ENCODE measurements at regions not wholly inside any gene's neighbourhood (a gene's known extent, or its start where the extent isn't known, plus 50 kb on each side); places are given as distances from the start of the nearest gene placed in this dataset.

GRCh38 chr7:119395024-119395423, 878.0 kb upstream of the KCND2 start:
- no peak overlapping the region for H3K4me3 ChIP-seq (ENCODE audit: low read length)
- DNase-seq (ENCODE audit: low read depth), result no peak
- TF ChIP-seq, protein P1, sequence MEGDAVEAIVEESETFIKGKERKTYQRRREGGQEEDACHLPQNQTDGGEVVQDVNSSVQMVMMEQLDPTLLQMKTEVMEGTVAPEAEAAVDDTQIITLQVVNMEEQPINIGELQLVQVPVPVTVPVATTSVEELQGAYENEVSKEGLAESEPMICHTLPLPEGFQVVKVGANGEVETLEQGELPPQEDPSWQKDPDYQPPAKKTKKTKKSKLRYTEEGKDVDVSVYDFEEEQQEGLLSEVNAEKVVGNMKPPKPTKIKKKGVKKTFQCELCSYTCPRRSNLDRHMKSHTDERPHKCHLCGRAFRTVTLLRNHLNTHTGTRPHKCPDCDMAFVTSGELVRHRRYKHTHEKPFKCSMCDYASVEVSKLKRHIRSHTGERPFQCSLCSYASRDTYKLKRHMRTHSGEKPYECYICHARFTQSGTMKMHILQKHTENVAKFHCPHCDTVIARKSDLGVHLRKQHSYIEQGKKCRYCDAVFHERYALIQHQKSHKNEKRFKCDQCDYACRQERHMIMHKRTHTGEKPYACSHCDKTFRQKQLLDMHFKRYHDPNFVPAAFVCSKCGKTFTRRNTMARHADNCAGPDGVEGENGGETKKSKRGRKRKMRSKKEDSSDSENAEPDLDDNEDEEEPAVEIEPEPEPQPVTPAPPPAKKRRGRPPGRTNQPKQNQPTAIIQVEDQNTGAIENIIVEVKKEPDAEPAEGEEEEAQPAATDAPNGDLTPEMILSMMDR (conservative IDR thresholded peaks at IDR 0.05; ENCODE audit: low read depth, low read length), result no peak

DNA sequence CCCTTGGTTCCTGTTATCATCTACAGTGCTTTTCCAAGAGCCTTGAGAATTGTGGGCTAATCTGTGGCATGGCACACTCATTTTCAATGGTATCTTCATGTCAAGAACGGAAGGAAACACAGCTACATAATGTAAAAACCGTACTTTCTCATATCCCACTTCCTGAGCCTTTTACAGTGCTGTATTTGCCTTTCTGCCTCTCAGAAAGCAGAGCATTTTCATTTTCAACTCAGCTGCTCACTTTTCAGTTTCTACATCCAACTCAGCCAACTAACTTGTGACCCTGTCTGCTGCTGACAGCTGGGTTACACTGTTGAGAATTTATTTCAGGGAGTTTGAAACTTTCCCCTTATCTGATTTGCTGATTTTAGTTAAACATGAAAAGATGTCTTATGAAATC, 875.8 kb upstream of the KCND2 start:
- TF ChIP-seq, protein P1 (conservative IDR thresholded peaks at IDR 0.05; ENCODE audit: low read depth, low read length), result no peak
- no peak overlapping the region for H3K4me3 ChIP-seq (ENCODE audit: low read length)
- no peak for DNase-seq (ENCODE audit: low read depth)

GRCh38 chr7:119408596-119408995, 864.4 kb upstream of the KCND2 start:
- H3K4me3 ChIP-seq (ENCODE audit: low read length), result no peak overlapping the region
- no peak for DNase-seq (ENCODE audit: low read depth)
- TF ChIP-seq, protein P1 (conservative IDR thresholded peaks at IDR 0.05; ENCODE audit: low read depth, low read length), result no peak

DNA sequence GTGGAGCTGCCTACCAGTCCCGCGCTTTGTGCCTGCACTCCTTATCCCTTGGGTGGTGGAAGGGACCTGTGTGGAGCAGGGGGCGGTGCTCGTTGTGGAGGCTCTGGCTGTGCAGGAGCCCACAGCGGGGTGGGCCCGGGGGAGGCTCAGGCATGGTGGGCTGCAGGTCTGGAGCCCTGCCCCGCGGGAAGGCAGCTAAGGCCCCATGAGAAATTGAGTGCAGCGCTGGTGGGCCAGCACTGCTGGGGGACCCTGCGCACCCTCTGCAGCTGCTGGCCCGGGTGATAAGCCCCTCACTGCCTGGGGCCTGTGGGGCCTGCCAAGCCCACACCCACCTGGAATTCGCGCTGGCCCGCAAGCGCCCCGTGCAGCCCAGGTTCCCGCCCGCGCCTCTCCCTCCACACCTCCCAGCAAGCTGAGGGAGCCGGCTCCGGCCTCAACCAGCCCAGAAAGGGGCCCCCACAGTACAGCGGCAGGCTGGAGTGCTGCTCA, 859.6 kb upstream of the KCND2 start:
- TF ChIP-seq, protein P1 (conservative IDR thresholded peaks at IDR 0.05; ENCODE audit: low read depth, low read length), result no peak
- no peak overlapping the region for H3K4me3 ChIP-seq (ENCODE audit: low read length)

GRCh38 chr7:119415682-119416081, 857.3 kb upstream of the KCND2 start:
- DNase-seq (ENCODE audit: low read depth), result no peak
- H3K4me3 ChIP-seq (ENCODE audit: low read length), result no peak overlapping the region
- TF ChIP-seq, protein P1 (conservative IDR thresholded peaks at IDR 0.05; ENCODE audit: low read depth, low read length), result no peak

More for the DNA sequence above, 859.6 kb upstream of the KCND2 start:
- DNase-seq (ENCODE audit: low read depth), result no peak

- TF ChIP-seq, protein P1 (conservative IDR thresholded peaks at IDR 0.05; ENCODE audit: low read depth, low read length), result no peak
- no peak overlapping the region for H3K4me3 ChIP-seq (ENCODE audit: low read length)
- DNase-seq (ENCODE audit: low read depth), result no peak
Measured at GRCh38 chr7:119421657-119422056, 851.3 kb upstream of the KCND2 start.

- TF ChIP-seq, protein P1 (conservative IDR thresholded peaks at IDR 0.05; ENCODE audit: low read depth, low read length), result no peak
- H3K4me3 ChIP-seq (ENCODE audit: low read length), result no peak overlapping the region
- DNase-seq (ENCODE audit: low read depth), result no peak
Measured at GRCh38 chr7:119436882-119437281, 836.1 kb upstream of the KCND2 start.

Data from retinal pigment epithelial cell (primary cell).